Fibroblast of skin of right biceps (primary cell): ENCODE measurements at regions not wholly inside any gene's neighbourhood (a gene's known extent, or its start where the extent isn't known, plus 50 kb on each side); places are given as distances from the start of the nearest gene placed in this dataset.
A peak's percentile ranks its signal among the peaks of the same experiment; 100 is the strongest.

Experiments
- DNase-seq: peaks from one replicate; pipeline ENCODE4 v3.0.0-alpha.2; 2013

GRCh38 chr16:51085271-51085670, 65.8 kb downstream of the SALL1 start:
- DNase-seq = no peak

GRCh38 chr16:51084074-51084928, 66.8 kb downstream of the SALL1 start:
- DNase-seq = peak; percentile 9

GRCh38 chr16:51072591-51072990, 78.5 kb downstream of the SALL1 start:
- no peak for DNase-seq

GRCh38 chr16:51071326-51071725, 79.7 kb downstream of the SALL1 start:
- no peak for DNase-seq

GRCh38 chr16:51067352-51067751, 83.7 kb downstream of the SALL1 start:
- no peak for DNase-seq

- DNase-seq = no peak
These were observed 89.0 kb downstream of the SALL1 start for GRCh38 chr16:51062039-51062438.

- DNase-seq = no peak
These were observed 89.7 kb downstream of the SALL1 start for GRCh38 chr16:51061328-51061727.

GRCh38 chr16:51057969-51058337, 93.1 kb downstream of the SALL1 start:
- no peak for DNase-seq

GRCh38 chr16:51057102-51057793, 93.8 kb downstream of the SALL1 start:
- no peak for DNase-seq

GRCh38 chr16:51056331-51056730, 94.7 kb downstream of the SALL1 start:
- DNase-seq = no peak

- DNase-seq = no peak
These were observed 95.6 kb downstream of the SALL1 start for GRCh38 chr16:51055434-51055833.

GRCh38 chr16:51053775-51054174, 97.3 kb downstream of the SALL1 start:
- no peak for DNase-seq

GRCh38 chr16:51051671-51052070, 99.4 kb downstream of the SALL1 start:
- no peak for DNase-seq

- DNase-seq = no peak
These were observed 100.7 kb downstream of the SALL1 start for GRCh38 chr16:51050377-51050706.

- DNase-seq = no peak
These were observed 101.2 kb downstream of the SALL1 start for GRCh38 chr16:51049678-51050376.

- DNase-seq = no peak
These were observed 101.8 kb downstream of the SALL1 start for GRCh38 chr16:51049276-51049675.

- DNase-seq = peak; percentile 54
These were observed 102.5 kb downstream of the SALL1 start for GRCh38 chr16:51048544-51048943.

- no peak for DNase-seq
These were observed 105.3 kb downstream of the SALL1 start for GRCh38 chr16:51045794-51046193.

GRCh38 chr16:51045186-51045585, 105.9 kb downstream of the SALL1 start:
- no peak for DNase-seq

GRCh38 chr16:51041546-51041945, 109.5 kb downstream of the SALL1 start:
- no peak for DNase-seq

GRCh38 chr16:51040637-51041036, 110.4 kb downstream of the SALL1 start:
- DNase-seq = no peak

- DNase-seq = no peak
These were observed 111.3 kb downstream of the SALL1 start for GRCh38 chr16:51039638-51040331.

- no peak for DNase-seq
These were observed 115.4 kb downstream of the SALL1 start for GRCh38 chr16:51035711-51036110.
